Naive B cell (primary cell): ENCODE measurements at regions not wholly inside any gene's neighbourhood (a gene's known extent, or its start where the extent isn't known, plus 50 kb on each side); places are given as distances from the start of the nearest gene placed in this dataset.

Source experiments
- ATAC-seq, 2 donors: fragments of 150-1000 bp; cut with Tn5 transposase; 2 replicates each; pipeline ENCODE4 v1.10.0; 2021; ENCODE audit warnings: low read depth in 2 of 2, mild to moderate bottlenecking in 2 of 2, moderate library complexity in 2 of 2
- DNase-seq: peaks from one replicate; pipeline ENCODE4 v3.0.0; 2022
- H3K27ac Mint-ChIP-seq, 6 donors: one replicate each; pipeline ENCODE4 v1.8.0; 2020 to 2022; ENCODE audit warnings: mild to moderate bottlenecking in 6 of 6, mixed read lengths in 6 of 6, moderate library complexity in 5 of 6, inconsistent platforms in 2 of 6
- H3K27me3 Mint-ChIP-seq, 3 donors: one replicate each; pipeline ENCODE4 v1.8.0; 2021 to 2022; ENCODE audit warnings: mixed read lengths in 3 of 3, mild to moderate bottlenecking in 1 of 3
- H3K36me3 Mint-ChIP-seq, 2 donors: one replicate each; pipeline ENCODE4 v1.8.0; 2020 to 2022; ENCODE audit warnings: mixed read lengths in 2 of 2, inconsistent platforms in 1 of 2, mild to moderate bottlenecking in 1 of 2
- H3K4me1 Mint-ChIP-seq, 3 donors: one replicate each; pipeline ENCODE4 v1.8.0; 2020 to 2022; ENCODE audit warnings: mixed read lengths in 3 of 3, inconsistent platforms in 1 of 3, mild to moderate bottlenecking in 1 of 3, moderate library complexity in 1 of 3
- H3K4me3 Mint-ChIP-seq, 8 donors: one replicate each; pipeline ENCODE4 v1.8.0; 2020 to 2022; ENCODE audit warnings: mild to moderate bottlenecking in 8 of 8, mixed read lengths in 8 of 8, moderate library complexity in 8 of 8, inconsistent platforms in 2 of 8
- H3K9me3 Mint-ChIP-seq, 7 donors: one replicate each; pipeline ENCODE4 v1.8.0; 2020 to 2022; ENCODE audit warnings: mixed read lengths in 7 of 7, mild to moderate bottlenecking in 5 of 7, inconsistent platforms in 2 of 7, moderate library complexity in 1 of 7

DNA sequence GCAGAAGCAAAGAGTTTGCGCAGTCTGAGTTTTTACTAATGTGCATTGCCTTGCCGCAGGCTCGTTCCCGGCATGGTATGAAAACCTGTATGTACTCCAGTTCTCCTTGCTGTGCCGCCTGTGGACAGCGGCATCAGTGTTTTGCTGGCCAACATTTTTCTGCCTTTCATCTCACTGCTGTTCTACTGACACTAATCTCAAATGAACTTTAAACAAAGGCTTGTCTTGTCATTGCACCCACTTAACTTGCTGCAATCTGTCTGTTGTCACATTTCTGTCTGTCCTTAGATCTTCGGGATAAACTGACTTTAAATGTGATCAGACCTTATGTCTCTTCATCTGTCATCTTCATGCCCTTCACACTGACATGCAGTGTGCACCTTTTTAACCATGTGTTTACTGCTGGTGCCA, 71.7 kb upstream of the ZNRF2 start:
- peaks cover 0 to 3% (median 0%) of the 10 kb centered on the region in 3 donors for H3K27me3 Mint-ChIP-seq
- H3K9me3 Mint-ChIP-seq = peaks cover 0 to 5% (median 0%) of the 10 kb centered on the region in 7 donors
- H3K4me3 Mint-ChIP-seq = no peak overlapping the region
- no peak for ATAC-seq
- no peak for DNase-seq
- H3K4me1 Mint-ChIP-seq = peaks cover 11 to 14% (median 13%) of the 10 kb centered on the region in 3 donors
- no peak overlapping the region for H3K27ac Mint-ChIP-seq
- H3K36me3 Mint-ChIP-seq = no peaks in the 10 kb centered on the region

DNA sequence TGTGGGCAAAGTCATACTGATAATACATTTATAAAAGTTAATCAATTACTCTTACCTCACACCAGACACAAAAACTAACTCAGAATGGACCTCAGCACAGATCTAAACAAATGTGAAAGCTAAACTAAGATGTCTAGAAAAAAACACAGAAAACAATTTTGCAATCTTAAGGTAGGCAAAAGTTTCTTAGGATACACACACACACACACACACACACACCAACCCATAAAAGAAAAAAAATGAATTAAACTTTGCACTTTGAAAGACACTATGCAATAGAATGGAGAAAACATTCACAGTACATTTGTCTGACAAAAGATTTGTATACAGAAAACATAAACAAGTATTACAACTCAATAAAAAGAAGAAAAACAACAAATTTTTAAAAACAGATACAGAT, 70.8 kb upstream of the ZNRF2 start:
- no peak overlapping the region for H3K4me3 Mint-ChIP-seq
- H3K36me3 Mint-ChIP-seq = no peaks in the 10 kb centered on the region
- peaks cover 0 to 3% (median 0%) of the 10 kb centered on the region in 3 donors for H3K27me3 Mint-ChIP-seq
- H3K4me1 Mint-ChIP-seq = peaks cover 11 to 14% (median 13%) of the 10 kb centered on the region in 3 donors
- DNase-seq (no peak), ATAC-seq (no peak)
- H3K27ac Mint-ChIP-seq = peak overlapping the region in 1 of 6 donors; percentile 60
- H3K9me3 Mint-ChIP-seq = peaks cover 0 to 6% (median 0%) of the 10 kb centered on the region in 7 donors

DNA sequence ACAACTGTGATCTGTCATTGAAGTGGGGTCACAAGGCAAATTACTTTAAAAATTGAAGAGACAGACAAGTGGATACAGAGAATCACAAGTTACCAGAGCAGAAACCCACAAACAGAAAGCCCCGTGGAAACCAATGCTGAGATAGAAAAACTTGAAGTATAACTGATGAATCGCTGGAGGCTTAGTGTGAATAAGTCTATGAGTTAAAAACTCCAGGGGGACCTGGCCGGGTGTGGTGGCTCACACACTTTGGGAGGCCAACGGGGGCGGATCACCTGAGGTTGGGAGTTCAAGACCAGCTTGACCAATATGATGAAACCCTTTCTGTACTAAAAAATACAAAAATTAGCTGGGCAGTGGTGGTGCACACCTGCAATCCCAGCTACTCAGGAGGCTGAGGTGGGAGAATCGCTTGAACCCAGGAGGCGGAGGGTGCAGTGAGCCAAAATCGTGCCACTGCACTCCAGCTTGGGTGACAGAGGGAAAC, 69.7 kb upstream of the ZNRF2 start:
- DNase-seq = no peak
- H3K4me3 Mint-ChIP-seq = no peak overlapping the region
- H3K27ac Mint-ChIP-seq = no peak overlapping the region
- H3K27me3 Mint-ChIP-seq = peaks cover 0 to 3% (median 0%) of the 10 kb centered on the region in 3 donors
- H3K36me3 Mint-ChIP-seq = no peaks in the 10 kb centered on the region
- no peak for ATAC-seq
- H3K4me1 Mint-ChIP-seq = peaks cover 11 to 14% (median 13%) of the 10 kb centered on the region in 3 donors
- H3K9me3 Mint-ChIP-seq = peaks cover 0 to 14% (median 9%) of the 10 kb centered on the region in 7 donors

DNA sequence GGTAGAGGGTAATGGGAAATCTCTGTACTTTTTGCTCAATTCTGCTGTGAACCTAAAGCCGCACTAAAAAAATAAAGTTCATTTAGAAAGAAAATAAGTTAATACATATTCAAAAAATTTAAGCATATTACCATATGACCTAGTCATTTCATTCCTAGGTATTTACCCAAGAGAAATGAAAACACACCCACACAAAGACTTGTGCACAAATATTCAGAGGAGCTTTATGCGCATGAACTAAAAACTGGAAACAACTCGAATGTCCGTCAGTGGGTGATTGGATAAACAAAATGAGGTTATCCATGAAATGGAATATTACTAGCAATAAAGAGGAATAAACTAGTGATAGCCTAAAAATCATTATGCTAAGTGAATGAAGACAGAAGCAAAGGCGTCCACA, 62.6 kb upstream of the ZNRF2 start:
- H3K27me3 Mint-ChIP-seq = no peaks in the 10 kb centered on the region

DNA sequence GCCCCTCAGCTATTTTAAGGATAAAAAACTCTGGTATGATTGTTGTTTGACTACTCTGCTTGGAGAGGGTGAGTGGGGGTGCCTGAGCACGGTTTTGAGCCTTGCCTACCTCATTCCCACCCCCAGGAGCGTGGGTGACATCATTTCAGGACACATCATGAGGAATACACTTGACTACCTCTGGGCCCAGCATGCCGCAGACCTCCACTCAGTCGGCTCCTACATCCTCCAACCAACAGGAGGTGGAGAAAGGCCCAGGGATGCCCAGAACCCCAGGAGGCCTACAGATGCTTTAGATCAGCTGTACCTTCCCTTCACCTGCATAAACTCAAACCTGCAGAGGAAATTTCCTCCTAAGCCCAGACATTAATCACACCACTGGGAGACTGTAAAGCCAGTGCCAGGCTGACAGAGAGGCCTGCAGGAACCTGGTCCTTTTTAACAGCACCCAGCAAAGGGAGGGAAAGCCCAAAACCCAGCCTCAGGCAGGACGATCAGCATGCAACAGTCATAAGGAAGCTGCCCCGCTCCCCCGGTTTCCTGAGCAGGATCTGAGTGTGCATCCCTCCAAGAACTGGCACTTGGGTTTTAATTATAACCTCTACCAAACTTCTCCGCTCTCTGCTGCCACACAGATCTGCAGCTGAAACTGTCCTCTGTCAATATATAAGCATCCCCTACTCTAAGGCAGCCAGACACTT, 61.7 kb upstream of the ZNRF2 start:
- DNase-seq (no peak), ATAC-seq (no peak)
- Mint-ChIP-seq H3K4me1 (peaks cover 18 to 23% (median 19%) of the 10 kb centered on the region in 3 donors), H3K4me3 (no peak overlapping the region), H3K9me3 (peaks cover 3 to 31% (median 12%) of the 10 kb centered on the region in 7 donors), H3K27ac (peak overlapping the region in 1 of 6 donors; percentile 53), H3K36me3 (peaks cover 0 to 14% of the 10 kb centered on the region in 2 donors), H3K27me3 (no peaks in the 10 kb centered on the region)

More for the DNA sequence above, 62.6 kb upstream of the ZNRF2 start:
- no peak for DNase-seq
- Mint-ChIP-seq H3K4me3 (no peak overlapping the region), H3K27ac (no peak overlapping the region), H3K36me3 (peaks cover 0 to 14% of the 10 kb centered on the region in 2 donors), H3K9me3 (peaks cover 3 to 31% (median 13%) of the 10 kb centered on the region in 7 donors), H3K4me1 (peaks cover 14 to 19% (median 15%) of the 10 kb centered on the region in 3 donors)
- ATAC-seq = no peak

DNA sequence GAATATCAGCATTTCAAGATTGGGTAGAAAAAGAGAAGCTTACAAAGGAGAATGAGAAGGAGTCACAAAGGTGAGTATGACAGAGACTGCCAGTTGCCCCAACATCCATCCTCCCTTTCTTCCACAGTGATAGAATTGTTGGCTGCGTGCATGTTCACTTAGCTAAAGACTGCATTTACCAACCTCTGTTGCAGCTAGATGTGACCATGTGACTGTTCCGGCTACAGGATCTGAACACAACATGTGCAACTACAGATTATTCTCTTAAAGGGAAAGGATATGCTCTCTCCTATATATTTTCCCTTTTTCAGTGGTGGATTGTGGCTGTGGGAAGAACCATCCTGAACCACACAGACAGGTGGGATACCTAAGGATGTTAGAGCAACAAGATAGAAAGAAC, 60.5 kb upstream of the ZNRF2 start:
- Mint-ChIP-seq H3K27me3 (no peaks in the 10 kb centered on the region), H3K4me3 (no peak overlapping the region), H3K9me3 (peaks cover 3 to 27% (median 11%) of the 10 kb centered on the region in 7 donors), H3K27ac (no peak overlapping the region), H3K36me3 (peaks cover 0 to 14% of the 10 kb centered on the region in 2 donors), H3K4me1 (peaks cover 18 to 23% (median 19%) of the 10 kb centered on the region in 3 donors)
- ATAC-seq (no peak), DNase-seq (no peak)

DNA sequence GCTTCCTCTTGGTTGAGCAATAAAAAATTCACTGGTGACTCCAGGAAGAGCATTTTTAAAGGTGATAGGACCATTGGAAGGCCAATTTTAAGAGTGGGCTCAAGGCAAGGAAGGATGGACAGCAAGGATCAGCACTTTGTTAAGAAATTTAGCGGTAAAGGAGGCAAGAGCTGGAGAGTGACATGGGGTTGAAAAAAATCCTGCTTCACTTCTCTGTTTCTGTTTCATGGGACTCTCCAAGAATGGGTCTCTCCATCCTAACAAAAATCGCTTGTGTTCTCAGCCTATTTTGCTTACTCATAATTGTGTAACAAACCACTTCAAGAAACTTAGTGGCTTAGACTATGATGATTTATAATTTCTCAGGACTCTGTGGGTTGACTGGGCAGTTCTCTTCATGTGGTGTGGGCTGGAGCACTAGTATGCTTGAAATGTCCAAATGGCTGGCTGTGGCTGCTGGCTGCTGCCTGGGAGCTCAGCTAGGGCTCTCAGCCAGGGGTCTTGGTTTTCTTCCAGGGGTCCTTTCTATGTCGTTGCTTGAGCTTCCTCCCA, 59.8 kb upstream of the ZNRF2 start:
- no peak for DNase-seq
- H3K4me3 Mint-ChIP-seq = no peak overlapping the region
- H3K36me3 Mint-ChIP-seq = peaks cover 0 to 14% of the 10 kb centered on the region in 2 donors
- peaks cover 2 to 20% (median 4%) of the 10 kb centered on the region in 7 donors for H3K9me3 Mint-ChIP-seq
- H3K4me1 Mint-ChIP-seq = peaks cover 18 to 23% (median 19%) of the 10 kb centered on the region in 3 donors
- H3K27me3 Mint-ChIP-seq = no peaks in the 10 kb centered on the region
- peak overlapping the region in 2 of 6 donors; percentile 1 to 74 for H3K27ac Mint-ChIP-seq
- ATAC-seq = no peak

DNA sequence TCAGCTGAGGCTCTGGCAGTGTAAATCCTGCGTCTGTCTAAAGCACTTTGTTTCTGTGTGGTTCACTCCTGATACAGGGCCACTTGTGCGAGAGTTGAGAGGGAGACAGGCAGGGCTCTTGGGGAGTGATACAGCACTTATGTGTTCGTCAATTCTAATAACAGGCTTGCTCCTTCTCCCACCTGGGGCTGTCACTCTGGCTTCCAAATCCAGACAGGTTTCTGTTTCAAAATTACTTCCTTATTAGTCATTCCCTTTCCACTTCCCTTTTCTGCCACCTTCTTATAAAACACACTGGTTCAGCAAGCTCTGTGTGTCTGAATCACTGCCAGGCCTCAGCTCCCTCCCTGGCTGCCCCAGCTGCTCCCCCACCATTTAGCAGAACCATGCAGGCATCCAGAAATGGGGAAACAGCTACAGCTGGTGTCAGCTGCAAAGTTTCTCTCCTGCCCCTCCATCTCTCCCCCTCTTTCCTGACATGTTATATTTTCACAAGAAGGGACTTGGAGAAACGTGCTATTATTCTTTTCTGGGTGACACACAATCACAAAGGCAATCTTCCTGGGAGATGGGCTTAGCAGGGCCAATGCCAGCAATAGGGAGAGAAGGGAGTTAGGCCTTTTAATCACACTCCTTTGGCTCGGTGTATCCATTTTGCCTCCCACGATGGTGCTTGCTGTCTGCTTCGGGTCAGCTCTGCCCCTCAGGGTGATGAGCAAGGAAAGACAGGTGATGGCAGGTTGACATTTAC, 58.4 kb upstream of the ZNRF2 start:
- peaks cover 18 to 23% (median 19%) of the 10 kb centered on the region in 3 donors for H3K4me1 Mint-ChIP-seq
- H3K9me3 Mint-ChIP-seq = peaks cover 0 to 9% (median 3%) of the 10 kb centered on the region in 7 donors
- H3K36me3 Mint-ChIP-seq = peaks cover 0 to 10% of the 10 kb centered on the region in 2 donors
- peak overlapping the region in 2 of 8 donors; percentile 3 to 17 for H3K4me3 Mint-ChIP-seq
- H3K27me3 Mint-ChIP-seq = no peaks in the 10 kb centered on the region
- peak overlapping the region; percentile 68 to 91 (median 76) for H3K27ac Mint-ChIP-seq
- peak; percentile 97 to 98 for ATAC-seq
- DNase-seq = peak; percentile 61

DNA sequence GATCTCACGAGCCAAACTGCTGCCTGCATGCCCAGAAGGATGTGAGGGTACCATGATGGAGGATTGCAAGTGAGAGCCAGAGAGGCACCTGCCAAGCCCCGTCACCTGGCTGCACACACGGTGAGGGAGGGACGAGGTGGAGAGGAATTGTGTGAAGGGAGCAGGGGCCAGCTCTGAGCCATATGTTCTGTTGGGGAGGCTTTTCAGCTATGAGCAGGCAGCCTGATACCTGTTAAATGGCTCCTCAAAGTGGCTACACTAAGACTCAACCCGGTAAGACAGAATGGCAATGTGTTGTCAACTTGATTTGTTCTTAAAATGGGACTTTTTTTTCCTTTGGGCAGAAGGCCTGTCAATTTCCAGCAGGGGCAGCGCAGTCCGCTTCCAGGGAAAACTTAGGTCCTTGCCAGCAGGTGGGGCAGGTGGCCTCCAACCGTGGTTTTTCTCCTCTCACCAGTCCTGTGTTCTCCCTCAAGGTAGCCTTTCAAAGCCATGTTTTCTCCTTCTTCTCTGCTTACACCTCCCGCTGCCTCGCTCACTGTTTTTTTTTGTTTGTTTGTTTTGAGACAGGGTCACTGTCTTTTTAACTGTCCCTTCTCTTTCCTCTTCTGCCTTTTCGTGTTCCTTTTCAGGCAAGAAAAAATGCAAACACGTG, 57.7 kb upstream of the ZNRF2 start:
- Mint-ChIP-seq H3K4me1 (peaks cover 18 to 23% (median 19%) of the 10 kb centered on the region in 3 donors), H3K4me3 (peak overlapping the region in 1 of 8 donors; percentile 36), H3K27me3 (peaks cover 0 to 4% (median 4%) of the 10 kb centered on the region in 3 donors), H3K9me3 (peaks cover 0 to 9% (median 3%) of the 10 kb centered on the region in 7 donors), H3K36me3 (peaks cover 0 to 10% of the 10 kb centered on the region in 2 donors), H3K27ac (peak overlapping the region in 3 of 6 donors; percentile 13 to 88 (median 74))
- ATAC-seq (no peak), DNase-seq (no peak)

DNA sequence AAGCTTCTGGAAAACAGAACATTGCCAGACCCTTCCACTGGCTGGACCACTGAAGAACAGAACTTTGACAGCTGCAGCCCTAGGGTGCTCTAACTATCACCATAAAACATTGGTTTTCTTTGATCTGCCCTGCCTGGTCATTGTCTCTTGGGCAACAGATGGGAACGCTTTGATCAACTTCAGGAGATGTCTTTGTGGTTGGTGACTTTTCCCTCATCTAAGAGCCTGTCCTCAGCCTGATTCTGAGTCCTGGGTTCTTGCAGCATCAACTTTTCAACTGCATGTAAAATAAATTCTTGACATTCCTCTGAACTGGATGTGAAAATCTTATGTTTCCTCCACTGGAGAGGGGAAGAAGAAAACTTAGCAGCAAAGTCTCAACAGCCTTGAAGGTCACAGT, 53.1 kb upstream of the ZNRF2 start:
- ATAC-seq (no peak), DNase-seq (no peak)
- H3K36me3 Mint-ChIP-seq = no peaks in the 10 kb centered on the region
- H3K4me1 Mint-ChIP-seq = peaks cover 7 to 9% (median 8%) of the 10 kb centered on the region in 3 donors
- H3K9me3 Mint-ChIP-seq = peaks cover 0 to 2% (median 0%) of the 10 kb centered on the region in 7 donors
- no peak overlapping the region for H3K27ac Mint-ChIP-seq
- no peak overlapping the region for H3K4me3 Mint-ChIP-seq
- peaks cover 0 to 7% (median 4%) of the 10 kb centered on the region in 3 donors for H3K27me3 Mint-ChIP-seq

DNA sequence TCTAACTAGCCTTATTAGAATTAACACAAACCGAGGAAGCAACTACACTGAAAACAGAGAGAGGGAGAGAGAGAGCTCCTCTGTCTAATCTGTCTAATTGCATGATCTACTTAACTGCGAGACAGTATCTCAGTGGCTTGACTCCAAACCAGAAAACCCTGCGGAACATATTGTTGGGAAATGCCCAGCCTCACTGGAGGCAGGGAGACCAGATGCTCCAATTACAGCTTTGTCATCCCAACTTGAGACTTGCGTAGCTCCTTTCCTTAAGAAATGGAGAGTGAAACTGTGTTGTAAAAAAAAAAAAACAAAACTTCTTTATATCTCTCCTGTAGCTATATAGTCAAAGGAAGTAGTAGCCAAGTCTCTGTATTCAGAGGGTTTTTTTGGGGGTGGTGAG, 52.0 kb upstream of the ZNRF2 start:
- ATAC-seq (no peak), DNase-seq (no peak)
- peaks cover 0 to 2% (median 0%) of the 10 kb centered on the region in 7 donors for H3K9me3 Mint-ChIP-seq
- no peak overlapping the region for H3K4me3 Mint-ChIP-seq
- no peaks in the 10 kb centered on the region for H3K36me3 Mint-ChIP-seq
- peaks cover 0 to 2% (median 2%) of the 10 kb centered on the region in 3 donors for H3K4me1 Mint-ChIP-seq
- H3K27me3 Mint-ChIP-seq = peaks cover 0 to 7% (median 4%) of the 10 kb centered on the region in 3 donors
- peak overlapping the region in 1 of 6 donors; percentile 42 for H3K27ac Mint-ChIP-seq
